VCaP (cell line): ENCODE measurements at regions not wholly inside any gene's neighbourhood (a gene's known extent, or its start where the extent isn't known, plus 50 kb on each side); places are given as distances from the start of the nearest gene placed in this dataset.

ENCODE experiments used
- H3K27ac ChIP-seq: fragments of 450-650 bp; 2 replicates; pipeline ENCODE4 v1.5.1; 2017
- CTCF ChIP-seq: fragments of 450-650 bp; conservative IDR thresholded peaks from 2 replicates; pipeline ENCODE4 v1.5.1; 2017; ENCODE audit warnings: mild to moderate bottlenecking, moderate library complexity

- H3K27ac ChIP-seq = no peak overlapping the region
- TF ChIP-seq CTCF = no peak
Measured at GRCh38 chr2:151197184-151198108, 64.2 kb downstream of the RBM43 start.

GRCh38 chr2:151193576-151193975 lies 68.1 kb downstream of the RBM43 start:
- no peak overlapping the region for H3K27ac ChIP-seq
- TF ChIP-seq CTCF = no peak

- no peak for TF ChIP-seq CTCF
Measured at GRCh38 chr2:151192681-151193080, 69.0 kb downstream of the RBM43 start.

GRCh38 chr2:151191001-151191400 lies 70.7 kb downstream of the RBM43 start:
- TF ChIP-seq CTCF = no peak

More at GRCh38 chr2:151192681-151193080, 69.0 kb downstream of the RBM43 start:
- no peak overlapping the region for H3K27ac ChIP-seq

GRCh38 chr2:151189125-151189524 lies 72.5 kb downstream of the RBM43 start:
- TF ChIP-seq CTCF = no peak

More at GRCh38 chr2:151191001-151191400, 70.7 kb downstream of the RBM43 start:
- no peak overlapping the region for H3K27ac ChIP-seq

GRCh38 chr2:151186011-151186410 lies 75.7 kb downstream of the RBM43 start:
- TF ChIP-seq CTCF = no peak
- no peak overlapping the region for H3K27ac ChIP-seq

More at GRCh38 chr2:151189125-151189524, 72.5 kb downstream of the RBM43 start:
- H3K27ac ChIP-seq = no peak overlapping the region

- no peak overlapping the region for H3K27ac ChIP-seq
- no peak for TF ChIP-seq CTCF
Measured at GRCh38 chr2:151182899-151183809, 78.5 kb downstream of the RBM43 start.
